ENCODE measurements at regions not wholly inside any gene's neighbourhood (a gene's known extent, or its start where the extent isn't known, plus 50 kb on each side); places are given as distances from the start of the nearest gene placed in this dataset.

DNA sequence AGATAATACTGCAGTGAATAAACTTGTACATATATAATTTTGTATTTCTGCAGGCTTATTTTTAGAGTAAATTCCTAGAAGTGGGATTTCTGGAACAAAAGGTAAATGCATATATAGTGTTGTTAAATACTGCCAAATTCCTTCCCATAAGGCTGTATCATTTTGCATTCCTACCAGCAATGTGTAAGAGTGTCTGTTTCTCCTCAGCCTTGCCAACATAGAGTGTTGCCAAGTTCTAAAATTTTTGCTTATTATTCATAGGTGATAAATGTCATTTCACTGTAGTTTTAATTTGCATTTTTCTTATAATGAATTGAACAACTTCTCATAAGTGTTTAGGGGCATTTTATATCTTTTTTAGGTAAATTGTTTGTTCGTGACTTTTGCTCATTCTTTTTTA lies 174.2 kb upstream of the ZBED5 start:
- H3K36me3 ChIP-seq (ENCODE audit: insufficient read depth, low read length) = no peaks in the 10 kb centered on the region
- no peak overlapping the region for H3K27ac ChIP-seq (ENCODE audit: low read depth, low read length)
- CTCF ChIA-PET (ENCODE audit: partially characterized antibody) = interaction anchor here (1.8 to 10.5 kb wide), 3 partner anchors 10 to 235 kb away, joined by 4 to 339 read pairs (median 39); no protein-coding TSS in a partner anchor
- Mint-ChIP-seq H3K4me3 (no peak overlapping the region), H3K36me3 (no peaks in the 10 kb centered on the region), H3K27me3 (peaks cover 0 to 2% of the 10 kb centered on the region in 2 donors), H3K4me1 (peaks cover 5 to 8% (median 6%) of the 10 kb centered on the region in 4 donors), H3K27ac (no peak overlapping the region), H3K9me3 (no peaks in the 10 kb centered on the region)
- H3K4me1 ChIP-seq (ENCODE audit: insufficient read depth, low read length) = no peaks in the 10 kb centered on the region
- POLR2A ChIA-PET (ENCODE audit: partially characterized antibody) = interaction anchor here (0.6 kb wide), 1 partner anchor 88 kb away, joined by 3 read pairs; no protein-coding TSS in a partner anchor
- DNase-seq = no peak
- no peak overlapping the region for H3K4me3 ChIP-seq (ENCODE audit: low read length in 2 of 2)
- no peaks in the 10 kb centered on the region for H3K9me3 ChIP-seq (ENCODE audit: control insufficient read depth in 1 of 2, low read length in 2 of 2)
- intact Hi-C loops (cut with micrococcal nuclease) = no loop called here
- H3K27me3 ChIP-seq (ENCODE audit: insufficient read depth, low read length) = peaks cover 4% of the 10 kb centered on the region

DNA sequence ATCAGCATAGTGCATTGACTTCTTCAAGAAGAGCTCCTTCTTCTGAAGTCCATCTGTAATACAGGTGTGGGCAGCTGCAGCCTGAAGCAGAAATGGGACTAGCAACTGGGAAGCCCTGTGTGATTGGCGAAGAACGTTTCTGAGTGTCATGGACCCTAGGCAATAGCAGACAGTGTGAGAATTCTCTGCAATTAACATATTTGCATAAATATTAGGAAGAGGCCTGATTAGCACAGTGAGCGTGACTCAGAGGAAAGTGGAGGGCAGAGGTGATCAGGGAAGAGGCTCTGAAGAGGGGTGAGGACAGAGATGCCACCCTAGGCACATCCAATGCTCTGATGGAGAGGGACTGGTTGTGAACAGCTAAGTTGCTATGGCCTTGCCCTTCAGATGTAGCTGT lies 171.2 kb upstream of the ZBED5 start:
- no peaks in the 10 kb centered on the region for H3K9me3 Mint-ChIP-seq
- H3K4me3 Mint-ChIP-seq = no peak overlapping the region
- CTCF ChIA-PET (ENCODE audit: partially characterized antibody) = interaction anchor here (0.8 to 10.8 kb wide), 27 partner anchors 10 to 1016 kb away, joined by 3 to 258 read pairs (median 10); no protein-coding TSS in a partner anchor
- no peaks in the 10 kb centered on the region for H3K27me3 ChIP-seq (ENCODE audit: insufficient read depth, low read length)
- peaks cover 0 to 2% of the 10 kb centered on the region in 2 donors for H3K27me3 Mint-ChIP-seq
- no peaks in the 10 kb centered on the region for H3K36me3 ChIP-seq (ENCODE audit: insufficient read depth, low read length)
- H3K4me1 ChIP-seq (ENCODE audit: insufficient read depth, low read length) = no peaks in the 10 kb centered on the region
- no peak overlapping the region for H3K4me3 ChIP-seq (ENCODE audit: low read length in 2 of 2)
- H3K4me1 Mint-ChIP-seq = peaks cover 0 to 2% (median 0%) of the 10 kb centered on the region in 4 donors
- intact Hi-C loops (cut with micrococcal nuclease) = loop anchor here (2.0 kb wide), 1 partner anchor 1014 kb away; no protein-coding TSS in a partner anchor
- DNase-seq = no peak
- no peaks in the 10 kb centered on the region for H3K9me3 ChIP-seq (ENCODE audit: control insufficient read depth in 1 of 2, low read length in 2 of 2)
- no peaks in the 10 kb centered on the region for H3K36me3 Mint-ChIP-seq
- POLR2A ChIA-PET (ENCODE audit: partially characterized antibody) = interaction anchor here (1.5 kb wide), 1 partner anchor 128 kb away, joined by 13 read pairs; no protein-coding TSS in a partner anchor
- no peak overlapping the region for H3K27ac ChIP-seq (ENCODE audit: low read depth, low read length)
- peak overlapping the region in 1 of 7 donors; percentile 74 for H3K27ac Mint-ChIP-seq

DNA sequence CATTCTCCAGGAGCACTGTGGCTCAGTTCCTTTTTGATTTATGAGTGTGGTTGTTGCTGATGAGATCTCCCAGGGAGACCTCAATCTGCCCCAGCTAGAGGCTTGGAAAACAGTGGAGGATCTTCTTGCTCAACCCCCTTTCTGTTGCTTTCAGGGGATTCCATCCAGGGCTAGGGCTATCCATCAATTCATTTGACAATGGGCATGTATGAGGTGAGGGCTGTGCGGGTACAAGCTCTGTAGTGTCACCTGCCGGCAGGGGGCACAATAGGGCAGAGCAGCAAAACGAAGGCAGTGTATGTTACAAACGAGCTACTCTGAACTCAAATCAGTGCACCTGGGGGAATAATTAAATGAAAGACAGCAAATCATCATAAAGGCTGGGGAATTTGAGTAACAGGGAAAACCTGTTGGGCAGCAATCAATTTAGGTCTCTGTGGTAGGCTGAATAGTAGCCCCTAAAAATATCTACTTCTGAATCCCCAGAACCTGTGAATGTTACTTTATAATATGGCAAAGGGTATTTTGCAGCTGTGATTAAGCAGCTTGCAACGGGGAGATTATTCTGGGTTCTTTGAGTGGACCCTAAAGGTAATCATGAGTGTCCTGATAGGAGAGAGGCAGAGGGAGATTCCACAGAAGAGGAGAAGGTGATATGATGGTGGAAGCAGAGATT lies 170.3 kb upstream of the ZBED5 start:
- H3K4me1 ChIP-seq (ENCODE audit: insufficient read depth, low read length) = no peaks in the 10 kb centered on the region
- peak; percentile 60 to 76 (median 65) for DNase-seq
- no peaks in the 10 kb centered on the region for H3K9me3 Mint-ChIP-seq
- no peaks in the 10 kb centered on the region for H3K27me3 ChIP-seq (ENCODE audit: insufficient read depth, low read length)
- intact Hi-C loops (cut with micrococcal nuclease) = loop anchor here (1.0 to 2.0 kb wide), 4 partner anchors 129 to 1015 kb away; no protein-coding TSS in a partner anchor
- POLR2A ChIA-PET (ENCODE audit: partially characterized antibody) = interaction anchor here (0.8 to 1.8 kb wide), 3 partner anchors 129 to 760 kb away, joined by 3 to 13 read pairs (median 5); no protein-coding TSS in a partner anchor
- no peaks in the 10 kb centered on the region for H3K9me3 ChIP-seq (ENCODE audit: control insufficient read depth in 1 of 2, low read length in 2 of 2)
- H3K27ac ChIP-seq (ENCODE audit: low read depth, low read length) = no peak overlapping the region
- H3K4me1 Mint-ChIP-seq = peaks cover 0 to 2% (median 0%) of the 10 kb centered on the region in 4 donors
- no peaks in the 10 kb centered on the region for H3K36me3 Mint-ChIP-seq
- CTCF ChIA-PET (ENCODE audit: partially characterized antibody) = interaction anchor here (0.6 to 10.8 kb wide), 63 partner anchors 9 to 1017 kb away, joined by 3 to 258 read pairs (median 5); no protein-coding TSS in a partner anchor
- H3K4me3 Mint-ChIP-seq = no peak overlapping the region
- H3K4me3 ChIP-seq (ENCODE audit: low read length in 2 of 2) = no peak overlapping the region
- H3K27ac Mint-ChIP-seq = no peak overlapping the region
- H3K36me3 ChIP-seq (ENCODE audit: insufficient read depth, low read length) = no peaks in the 10 kb centered on the region
- H3K27me3 Mint-ChIP-seq = peaks cover 0 to 2% of the 10 kb centered on the region in 2 donors

DNA sequence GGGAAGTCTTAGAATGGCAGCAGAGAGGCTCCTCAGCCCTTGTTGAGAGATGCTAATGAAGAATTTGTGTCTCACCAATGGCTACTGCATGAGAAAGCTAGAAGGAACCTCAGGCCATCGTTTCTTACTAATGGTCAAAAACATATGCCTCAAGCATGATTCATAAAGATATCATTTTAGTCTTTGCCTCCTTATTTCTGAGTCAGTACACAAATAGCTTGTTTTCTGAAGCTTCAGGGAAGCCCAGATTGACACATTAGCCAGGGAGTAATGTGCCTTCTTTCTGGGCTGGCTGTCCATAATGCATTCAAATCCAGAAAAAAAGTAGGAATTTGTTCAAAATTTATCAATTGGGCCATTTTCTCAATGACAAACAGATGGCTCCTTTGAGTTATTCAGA lies 169.4 kb upstream of the ZBED5 start:
- Mint-ChIP-seq H3K27ac (no peak overlapping the region), H3K9me3 (no peaks in the 10 kb centered on the region), H3K4me3 (no peak overlapping the region), H3K4me1 (peaks cover 0 to 2% (median 0%) of the 10 kb centered on the region in 4 donors), H3K36me3 (no peaks in the 10 kb centered on the region), H3K27me3 (peaks cover 2 to 3% of the 10 kb centered on the region in 2 donors)
- no peak overlapping the region for H3K4me3 ChIP-seq (ENCODE audit: low read length in 2 of 2)
- H3K9me3 ChIP-seq (ENCODE audit: control insufficient read depth in 1 of 2, low read length in 2 of 2) = no peaks in the 10 kb centered on the region
- H3K27ac ChIP-seq (ENCODE audit: low read depth, low read length) = no peak overlapping the region
- H3K36me3 ChIP-seq (ENCODE audit: insufficient read depth, low read length) = no peaks in the 10 kb centered on the region
- no peaks in the 10 kb centered on the region for H3K4me1 ChIP-seq (ENCODE audit: insufficient read depth, low read length)
- intact Hi-C loops (cut with micrococcal nuclease) = no loop called here
- H3K27me3 ChIP-seq (ENCODE audit: insufficient read depth, low read length) = no peaks in the 10 kb centered on the region
- ChIA-PET POLR2A (ENCODE audit: partially characterized antibody) (interaction anchor here (0.8 to 1.8 kb wide), 2 partner anchors 760 to 761 kb away, joined by 3 to 5 read pairs; no protein-coding TSS in a partner anchor), CTCF (ENCODE audit: partially characterized antibody) (interaction anchor here (0.7 to 10.8 kb wide), 42 partner anchors 8 to 1017 kb away, joined by 3 to 258 read pairs (median 7); no protein-coding TSS in a partner anchor)
- DNase-seq = no peak

DNA sequence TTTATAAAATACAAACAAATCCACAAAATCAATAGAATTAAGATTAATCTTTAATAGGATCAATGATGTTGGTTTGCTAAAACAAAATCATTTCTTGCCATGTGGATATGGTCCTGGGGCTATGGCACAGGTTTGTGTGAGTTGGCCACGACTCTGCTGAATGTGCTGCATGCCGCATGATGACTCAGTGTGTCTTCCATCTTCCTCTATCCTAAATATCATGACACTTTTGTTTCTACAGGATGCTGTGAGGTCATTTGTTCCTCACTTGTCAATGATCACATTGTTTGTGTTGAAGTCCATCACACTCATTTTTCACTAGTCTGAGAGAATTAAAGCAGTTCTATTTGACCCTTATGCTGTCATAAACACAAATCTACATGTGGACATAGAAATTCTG lies 167.2 kb upstream of the ZBED5 start:
- ChIA-PET POLR2A (ENCODE audit: partially characterized antibody) (no interaction called here), CTCF (ENCODE audit: partially characterized antibody) (interaction anchor here (1.4 to 10.8 kb wide), 11 partner anchors 10 to 767 kb away, joined by 3 to 258 read pairs (median 10); no protein-coding TSS in a partner anchor)
- Histone ChIP-seq H3K4me1 (ENCODE audit: insufficient read depth, low read length) (no peaks in the 10 kb centered on the region), H3K9me3 (ENCODE audit: control insufficient read depth in 1 of 2, low read length in 2 of 2) (no peaks in the 10 kb centered on the region), H3K4me3 (ENCODE audit: low read length in 2 of 2) (no peak overlapping the region), H3K36me3 (ENCODE audit: insufficient read depth, low read length) (no peaks in the 10 kb centered on the region), H3K27me3 (ENCODE audit: insufficient read depth, low read length) (no peaks in the 10 kb centered on the region), H3K27ac (ENCODE audit: low read depth, low read length) (no peak overlapping the region)
- H3K4me1 Mint-ChIP-seq = peaks cover 0 to 2% (median 0%) of the 10 kb centered on the region in 4 donors
- no peaks in the 10 kb centered on the region for H3K9me3 Mint-ChIP-seq
- no peak overlapping the region for H3K4me3 Mint-ChIP-seq
- peaks cover 2 to 6% of the 10 kb centered on the region in 2 donors for H3K27me3 Mint-ChIP-seq
- H3K36me3 Mint-ChIP-seq = no peaks in the 10 kb centered on the region
- no peak overlapping the region for H3K27ac Mint-ChIP-seq
- intact Hi-C loops (cut with micrococcal nuclease) = no loop called here
- DNase-seq = no peak

DNA sequence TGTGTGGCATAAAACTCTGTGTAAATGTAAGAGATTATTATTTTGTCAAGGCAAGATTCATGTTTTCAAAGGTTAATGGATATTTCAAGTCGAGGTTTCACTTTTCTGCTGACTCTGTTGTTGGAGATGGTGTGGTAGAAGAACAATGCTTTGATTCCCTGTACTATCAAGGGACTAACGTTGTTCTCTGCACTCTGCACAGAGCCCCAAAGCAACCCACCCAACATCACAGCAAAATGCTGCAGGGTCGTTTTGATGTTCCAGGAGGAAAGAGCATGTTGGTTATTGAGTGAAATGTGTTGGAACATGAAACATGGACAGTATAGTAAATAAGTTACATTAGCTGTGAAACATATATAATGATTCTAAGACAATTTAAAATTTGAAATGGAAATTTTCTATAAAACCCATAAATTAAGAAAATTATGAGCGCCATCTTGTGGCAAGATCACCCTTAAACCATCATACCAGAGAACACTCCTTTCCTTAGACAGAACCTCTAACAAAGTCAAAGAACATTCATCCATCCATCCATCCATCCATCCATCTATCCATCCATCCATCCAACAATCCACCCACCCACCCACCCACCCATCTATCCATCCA lies 164.4 kb upstream of the ZBED5 start:
- no peak overlapping the region for H3K4me3 ChIP-seq (ENCODE audit: low read length in 2 of 2)
- Mint-ChIP-seq H3K4me1 (no peaks in the 10 kb centered on the region), H3K4me3 (no peak overlapping the region), H3K27me3 (peaks cover 0 to 6% of the 10 kb centered on the region in 2 donors), H3K9me3 (no peaks in the 10 kb centered on the region), H3K27ac (no peak overlapping the region), H3K36me3 (no peaks in the 10 kb centered on the region)
- H3K9me3 ChIP-seq (ENCODE audit: control insufficient read depth in 1 of 2, low read length in 2 of 2) = no peaks in the 10 kb centered on the region
- no peaks in the 10 kb centered on the region for H3K27me3 ChIP-seq (ENCODE audit: insufficient read depth, low read length)
- intact Hi-C loops (cut with micrococcal nuclease) = loop anchor here (1.0 to 5.0 kb wide), 3 partner anchors 89 to 250 kb away; no protein-coding TSS in a partner anchor
- ChIA-PET POLR2A (ENCODE audit: partially characterized antibody) (interaction anchor here (1.2 kb wide), 1 partner anchor 229 kb away, joined by 6 read pairs; no protein-coding TSS in a partner anchor), CTCF (ENCODE audit: partially characterized antibody) (interaction anchor here (1.1 to 10.8 kb wide), 11 partner anchors 8 to 252 kb away, joined by 3 to 258 read pairs (median 5); partner anchors contain the start of gene EIF4G2)
- H3K36me3 ChIP-seq (ENCODE audit: insufficient read depth, low read length) = no peaks in the 10 kb centered on the region
- H3K4me1 ChIP-seq (ENCODE audit: insufficient read depth, low read length) = no peaks in the 10 kb centered on the region
- peak in 2 of 5 donors; percentile 7 to 17 for DNase-seq
- no peak overlapping the region for H3K27ac ChIP-seq (ENCODE audit: low read depth, low read length)
